ENCODE measurements at regions not wholly inside any gene's neighbourhood (a gene's known extent, or its start where the extent isn't known, plus 50 kb on each side); places are given as distances from the start of the nearest gene placed in this dataset.

DNA sequence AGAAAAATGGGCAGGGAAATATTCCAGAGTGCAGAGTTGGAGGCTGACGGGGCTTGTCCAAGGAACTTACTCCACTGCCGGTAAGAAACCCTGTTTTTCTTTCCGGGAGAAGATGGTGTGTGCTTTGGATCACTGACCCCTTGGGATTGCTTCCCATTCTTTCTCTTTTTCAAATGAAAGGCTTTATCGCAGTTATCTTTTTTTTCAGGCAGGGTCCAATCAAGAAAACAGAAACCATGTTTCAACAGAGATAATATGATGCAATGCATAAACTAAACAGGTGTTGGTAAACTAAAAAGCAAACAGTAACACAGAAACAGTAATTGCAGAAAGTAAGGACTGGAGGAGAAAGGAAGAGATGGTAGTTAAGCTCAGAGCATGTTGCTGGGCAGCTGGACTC, 145.1 kb downstream of the LYPLAL1 start:
- H2BK15ac ChIP-seq (ENCODE audit: low read length), result no peak overlapping the region
- no peak for DNase-seq (ENCODE audit: low spot score)

DNA sequence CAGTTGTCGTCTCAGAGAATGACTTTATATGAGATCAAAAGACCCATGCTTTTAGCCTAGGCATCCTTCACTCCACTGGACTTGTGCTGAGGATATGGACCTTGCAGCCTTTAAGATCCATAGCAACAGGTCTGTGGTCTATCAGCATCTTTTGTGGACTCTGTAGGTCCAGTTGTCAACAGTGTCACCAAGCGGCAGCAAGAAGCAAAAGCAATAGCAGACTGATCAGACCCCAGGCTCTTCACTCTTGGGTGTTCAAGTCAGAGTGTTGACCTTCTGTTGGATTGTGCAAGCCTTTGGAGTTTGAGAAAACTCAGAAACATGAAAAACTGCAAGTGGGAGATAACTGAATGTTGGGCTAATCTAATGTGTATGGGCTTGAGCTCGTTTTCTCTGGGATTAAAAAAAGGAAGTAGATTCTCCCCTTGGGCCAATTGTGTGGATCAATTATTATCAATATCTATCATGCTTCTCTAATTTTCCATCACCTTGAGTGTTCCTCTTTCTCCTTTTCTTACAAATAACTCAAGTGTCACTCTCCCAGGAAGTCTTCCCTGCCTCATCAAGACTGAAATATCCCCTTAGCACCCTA, 144.2 kb downstream of the LYPLAL1 start:
- Histone ChIP-seq H3K18ac (ENCODE audit: low read length) (no peak overlapping the region), H3K9ac (ENCODE audit: low read depth, low read length, poor library complexity) (no peak overlapping the region), H3K36me3 (replicated peaks in 1 of 2; ENCODE audit: control insufficient read depth in 2 of 2, insufficient read depth in 2 of 2, low read length in 2 of 2) (no peaks in the 10 kb centered on the region), H4K8ac (ENCODE audit: low read depth, low read length) (no peak overlapping the region), H4K91ac (ENCODE audit: low read depth, low read length, poor library complexity) (no peak overlapping the region), H3K23ac (ENCODE audit: low read depth, low read length, poor library complexity) (no peak overlapping the region), H3K79me1 (ENCODE audit: low read depth, low read length) (no peaks in the 10 kb centered on the region), H2BK15ac (ENCODE audit: low read length) (no peak overlapping the region), H2BK5ac (ENCODE audit: low read length) (no peak overlapping the region), H2AFZ (ENCODE audit: low read length) (no peak overlapping the region), H2BK12ac (ENCODE audit: low read length) (no peak overlapping the region), H3K27ac (replicated peaks; ENCODE audit: low read length) (no peak overlapping the region), H3K9me3 (replicated peaks in 1 of 2; ENCODE audit: control insufficient read depth in 2 of 2, insufficient read depth in 1 of 2, low read depth in 1 of 2, low read length in 2 of 2) (peaks cover 0 to 11% of the 10 kb centered on the region in 2 donors), H3K4me1 (ENCODE audit: control insufficient read depth in 2 of 2, insufficient read depth in 1 of 2, low read depth in 1 of 2, low read length in 2 of 2) (no peaks in the 10 kb centered on the region), H3K14ac (ENCODE audit: low read length) (no peak overlapping the region), H2BK120ac (ENCODE audit: low read depth, low read length) (no peak overlapping the region), H3K4me3 (ENCODE audit: low read length in 2 of 2) (no peak overlapping the region), H3K27me3 (ENCODE audit: control insufficient read depth in 3 of 3, insufficient read depth in 3 of 3, low read depth in 1 of 3, low read length in 3 of 3) (no peaks in the 10 kb centered on the region), H3K4me2 (ENCODE audit: insufficient read depth, low read length, poor library complexity, severe bottlenecking) (no peak overlapping the region), H2AK5ac (ENCODE audit: low read depth, low read length) (no peak overlapping the region), H3K4ac (ENCODE audit: low read length) (no peak overlapping the region)
- no CpG with 5 or more reads among the region's 3 CpGs for WGBS, 2 donors (ENCODE audit: extremely low coverage in 2 of 2, insufficient read length in 2 of 2, insufficient replicate concordance in 1 of 2)
- DNase-seq (ENCODE audit: low spot score), result no peak

More for the DNA sequence above, 145.1 kb downstream of the LYPLAL1 start:
- Histone ChIP-seq H2AK5ac (ENCODE audit: low read depth, low read length) (no peak overlapping the region), H3K79me1 (ENCODE audit: low read depth, low read length) (no peaks in the 10 kb centered on the region), H2BK120ac (ENCODE audit: low read depth, low read length) (no peak overlapping the region), H4K8ac (ENCODE audit: low read depth, low read length) (no peak overlapping the region), H3K9ac (ENCODE audit: low read depth, low read length, poor library complexity) (no peak overlapping the region), H3K4me2 (ENCODE audit: insufficient read depth, low read length, poor library complexity, severe bottlenecking) (no peak overlapping the region), H3K14ac (ENCODE audit: low read length) (no peak overlapping the region), H3K23ac (ENCODE audit: low read depth, low read length, poor library complexity) (no peak overlapping the region), H3K36me3 (replicated peaks in 1 of 2; ENCODE audit: control insufficient read depth in 2 of 2, insufficient read depth in 2 of 2, low read length in 2 of 2) (no peaks in the 10 kb centered on the region), H3K4me1 (ENCODE audit: control insufficient read depth in 2 of 2, insufficient read depth in 1 of 2, low read depth in 1 of 2, low read length in 2 of 2) (peaks cover 3 to 5% of the 10 kb centered on the region in 2 donors), H3K4me3 (ENCODE audit: low read length in 2 of 2) (no peak overlapping the region), H2BK12ac (ENCODE audit: low read length) (no peak overlapping the region), H2AFZ (ENCODE audit: low read length) (no peak overlapping the region), H3K18ac (ENCODE audit: low read length) (no peak overlapping the region), H3K27ac (replicated peaks; ENCODE audit: low read length) (no peak overlapping the region), H2BK5ac (ENCODE audit: low read length) (no peak overlapping the region), H3K4ac (ENCODE audit: low read length) (no peak overlapping the region), H3K27me3 (ENCODE audit: control insufficient read depth in 3 of 3, insufficient read depth in 3 of 3, low read depth in 1 of 3, low read length in 3 of 3) (no peaks in the 10 kb centered on the region), H4K91ac (ENCODE audit: low read depth, low read length, poor library complexity) (no peak overlapping the region), H3K9me3 (replicated peaks in 1 of 2; ENCODE audit: control insufficient read depth in 2 of 2, insufficient read depth in 1 of 2, low read depth in 1 of 2, low read length in 2 of 2) (peaks cover 0 to 11% of the 10 kb centered on the region in 2 donors)
- WGBS, 2 donors (ENCODE audit: extremely low coverage in 2 of 2, insufficient read length in 2 of 2, insufficient replicate concordance in 1 of 2), result no CpG with 5 or more reads among the region's 4 CpGs

DNA sequence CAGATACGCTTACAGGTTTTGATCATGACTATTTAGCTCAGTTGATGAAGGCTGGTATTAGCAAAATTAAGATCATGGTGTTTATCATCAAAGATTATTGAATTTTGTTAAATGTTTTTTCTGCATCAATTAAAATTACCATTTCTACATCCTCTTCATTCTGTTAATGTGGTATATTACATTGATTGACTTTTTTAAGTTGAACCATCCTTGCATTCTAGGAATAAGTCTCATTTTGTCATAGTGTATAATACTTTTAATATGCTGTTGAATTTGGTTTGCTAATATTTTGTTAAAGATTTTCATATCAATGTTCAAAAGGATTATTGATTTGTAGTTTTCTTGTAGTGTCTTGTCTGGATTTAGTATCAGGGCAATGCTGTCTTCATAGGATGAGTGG, 142.4 kb downstream of the LYPLAL1 start:
- Histone ChIP-seq H2BK15ac (ENCODE audit: low read length) (no peak overlapping the region), H3K4me3 (ENCODE audit: low read length in 2 of 2) (no peak overlapping the region), H3K27ac (replicated peaks; ENCODE audit: low read length) (no peak overlapping the region), H3K4me2 (ENCODE audit: insufficient read depth, low read length, poor library complexity, severe bottlenecking) (no peak overlapping the region), H3K18ac (ENCODE audit: low read length) (no peak overlapping the region), H2AFZ (ENCODE audit: low read length) (no peak overlapping the region), H4K91ac (ENCODE audit: low read depth, low read length, poor library complexity) (no peak overlapping the region), H2AK5ac (ENCODE audit: low read depth, low read length) (no peak overlapping the region), H2BK5ac (ENCODE audit: low read length) (no peak overlapping the region), H3K27me3 (ENCODE audit: control insufficient read depth in 3 of 3, insufficient read depth in 3 of 3, low read depth in 1 of 3, low read length in 3 of 3) (no peaks in the 10 kb centered on the region), H4K8ac (ENCODE audit: low read depth, low read length) (no peak overlapping the region), H3K9me3 (replicated peaks in 1 of 2; ENCODE audit: control insufficient read depth in 2 of 2, insufficient read depth in 1 of 2, low read depth in 1 of 2, low read length in 2 of 2) (peaks cover 0 to 11% of the 10 kb centered on the region in 2 donors), H3K79me1 (ENCODE audit: low read depth, low read length) (no peaks in the 10 kb centered on the region), H2BK120ac (ENCODE audit: low read depth, low read length) (no peak overlapping the region), H3K9ac (ENCODE audit: low read depth, low read length, poor library complexity) (no peak overlapping the region), H3K36me3 (replicated peaks in 1 of 2; ENCODE audit: control insufficient read depth in 2 of 2, insufficient read depth in 2 of 2, low read length in 2 of 2) (no peaks in the 10 kb centered on the region), H3K23ac (ENCODE audit: low read depth, low read length, poor library complexity) (no peak overlapping the region), H3K4ac (ENCODE audit: low read length) (no peak overlapping the region), H2BK12ac (ENCODE audit: low read length) (no peak overlapping the region), H3K4me1 (ENCODE audit: control insufficient read depth in 2 of 2, insufficient read depth in 1 of 2, low read depth in 1 of 2, low read length in 2 of 2) (no peaks in the 10 kb centered on the region), H3K14ac (ENCODE audit: low read length) (no peak overlapping the region)
- WGBS, 2 donors (ENCODE audit: extremely low coverage in 2 of 2, insufficient read length in 2 of 2, insufficient replicate concordance in 1 of 2), result no CpG with 5 or more reads among the region's 1 CpG
- DNase-seq (ENCODE audit: low spot score), result no peak

DNA sequence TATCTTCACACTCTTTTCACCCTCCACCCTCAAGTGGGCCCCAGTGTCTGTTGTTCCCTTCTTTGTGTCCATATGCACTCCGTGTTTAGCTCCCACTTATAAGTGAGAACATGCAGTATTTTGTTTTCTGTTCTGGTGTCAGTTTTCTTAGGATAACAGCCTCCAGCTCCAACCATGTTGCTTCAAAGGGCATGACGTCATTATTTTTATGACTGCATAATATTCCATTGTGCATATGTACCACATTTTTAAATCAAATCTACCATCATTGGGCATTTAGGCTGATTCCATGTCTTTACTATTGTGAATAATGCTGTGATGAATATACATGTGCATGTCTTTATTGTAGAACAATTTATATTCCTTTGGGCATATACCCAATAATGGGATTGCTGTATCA, 140.3 kb downstream of the LYPLAL1 start:
- no peak for DNase-seq (ENCODE audit: low spot score)
- H2AK5ac ChIP-seq (ENCODE audit: low read depth, low read length), result no peak overlapping the region
- H4K91ac ChIP-seq (ENCODE audit: low read depth, low read length, poor library complexity), result no peak overlapping the region
- H3K18ac ChIP-seq (ENCODE audit: low read length), result no peak overlapping the region
- no peak overlapping the region for H2BK5ac ChIP-seq (ENCODE audit: low read length)
- no peak overlapping the region for H3K9ac ChIP-seq (ENCODE audit: low read depth, low read length, poor library complexity)
- no peak overlapping the region for H3K23ac ChIP-seq (ENCODE audit: low read depth, low read length, poor library complexity)
- H3K4me2 ChIP-seq (ENCODE audit: insufficient read depth, low read length, poor library complexity, severe bottlenecking), result no peak overlapping the region
- no peak overlapping the region for H3K4me3 ChIP-seq (ENCODE audit: low read length in 2 of 2)
- no CpG with 5 or more reads among the region's 2 CpGs for WGBS, 2 donors (ENCODE audit: extremely low coverage in 2 of 2, insufficient read length in 2 of 2, insufficient replicate concordance in 1 of 2)
- H2BK15ac ChIP-seq (ENCODE audit: low read length), result no peak overlapping the region
- H3K27ac ChIP-seq (replicated peaks; ENCODE audit: low read length), result no peak overlapping the region
- H2BK12ac ChIP-seq (ENCODE audit: low read length), result no peak overlapping the region
- no peaks in the 10 kb centered on the region for H3K4me1 ChIP-seq (ENCODE audit: control insufficient read depth in 2 of 2, insufficient read depth in 1 of 2, low read depth in 1 of 2, low read length in 2 of 2)
- no peak overlapping the region for H2BK120ac ChIP-seq (ENCODE audit: low read depth, low read length)
- H3K36me3 ChIP-seq (replicated peaks in 1 of 2; ENCODE audit: control insufficient read depth in 2 of 2, insufficient read depth in 2 of 2, low read length in 2 of 2), result no peaks in the 10 kb centered on the region
- H3K79me1 ChIP-seq (ENCODE audit: low read depth, low read length), result no peaks in the 10 kb centered on the region
- no peak overlapping the region for H2AFZ ChIP-seq (ENCODE audit: low read length)
- H3K27me3 ChIP-seq (ENCODE audit: control insufficient read depth in 3 of 3, insufficient read depth in 3 of 3, low read depth in 1 of 3, low read length in 3 of 3), result no peaks in the 10 kb centered on the region
- H3K4ac ChIP-seq (ENCODE audit: low read length), result no peak overlapping the region
- peaks cover 0 to 11% of the 10 kb centered on the region in 2 donors for H3K9me3 ChIP-seq (replicated peaks in 1 of 2; ENCODE audit: control insufficient read depth in 2 of 2, insufficient read depth in 1 of 2, low read depth in 1 of 2, low read length in 2 of 2)
- no peak overlapping the region for H3K14ac ChIP-seq (ENCODE audit: low read length)
- H4K8ac ChIP-seq (ENCODE audit: low read depth, low read length), result no peak overlapping the region

Data from neuronal stem cell (in vitro differentiated cells).